ENCODE measurements at regions not wholly inside any gene's neighbourhood (a gene's known extent, or its start where the extent isn't known, plus 50 kb on each side); places are given as distances from the start of the nearest gene placed in this dataset.
A peak's percentile ranks its signal among the peaks of the same experiment; 100 is the strongest.
"Not testable (repeated sequence)": the region's sequence is repeated elsewhere in the genome, so short reads cannot be mapped to it uniquely, and the experiment has no call there.

GRCh38 chr21:13893025-13893424, 283.4 kb downstream of the POTED start:
- H3K27me3 ChIP-seq (ENCODE audit: insufficient read depth, low read length); H2BK12ac ChIP-seq (ENCODE audit: low read length); H2BK120ac ChIP-seq (ENCODE audit: insufficient read depth, low read length, poor library complexity); H3K4me3 ChIP-seq (ENCODE audit: low read depth, low read length); H3K4me1 ChIP-seq (ENCODE audit: control insufficient read depth in 1 of 2, insufficient read depth in 2 of 2, low read length in 2 of 2); H2AK5ac ChIP-seq (ENCODE audit: low read length); H3K18ac ChIP-seq (ENCODE audit: low read length); H3K27ac ChIP-seq (ENCODE audit: low read depth, low read length); H2AFZ ChIP-seq (ENCODE audit: insufficient read depth, low read length, poor library complexity); H3K79me1 ChIP-seq (ENCODE audit: low read length); H3K79me2 ChIP-seq (ENCODE audit: control insufficient read depth, insufficient read depth, low read length, poor library complexity); H3K14ac ChIP-seq (ENCODE audit: low read length); H2BK5ac ChIP-seq (ENCODE audit: low read depth, low read length, poor library complexity); H3K9ac ChIP-seq (ENCODE audit: low read length); H3K4me2 ChIP-seq (ENCODE audit: low read length); DNase-seq; H3K36me3 ChIP-seq (ENCODE audit: control insufficient read depth in 1 of 2, insufficient read depth in 2 of 2, low read length in 2 of 2); H4K91ac ChIP-seq (ENCODE audit: low read depth, low read length); H4K12ac ChIP-seq (ENCODE audit: low read depth, low read length); H3K4ac ChIP-seq (ENCODE audit: low read depth, low read length); H4K8ac ChIP-seq (ENCODE audit: low read depth, low read length); H3K23ac ChIP-seq (ENCODE audit: low read length): not testable (repeated sequence)
- peaks cover 11% of the 10 kb centered on the region for H3K9me3 ChIP-seq (ENCODE audit: insufficient read depth, low read depth, low read length)
- no CpG with 5 or more reads among the region's 4 CpGs for WGBS (ENCODE audit: extremely low coverage, insufficient coverage, insufficient read length)

- H3K79me1 ChIP-seq (ENCODE audit: low read length); H3K27me3 ChIP-seq (ENCODE audit: insufficient read depth, low read length); H3K23ac ChIP-seq (ENCODE audit: low read length); H3K4ac ChIP-seq (ENCODE audit: low read depth, low read length); H3K4me1 ChIP-seq (ENCODE audit: control insufficient read depth in 1 of 2, insufficient read depth in 2 of 2, low read length in 2 of 2); H2BK12ac ChIP-seq (ENCODE audit: low read length); H2BK5ac ChIP-seq (ENCODE audit: low read depth, low read length, poor library complexity); H4K8ac ChIP-seq (ENCODE audit: low read depth, low read length); H3K18ac ChIP-seq (ENCODE audit: low read length); DNase-seq; H3K4me3 ChIP-seq (ENCODE audit: low read depth, low read length); H3K36me3 ChIP-seq (ENCODE audit: control insufficient read depth in 1 of 2, insufficient read depth in 2 of 2, low read length in 2 of 2); H3K14ac ChIP-seq (ENCODE audit: low read length); H2BK120ac ChIP-seq (ENCODE audit: insufficient read depth, low read length, poor library complexity); H3K27ac ChIP-seq (ENCODE audit: low read depth, low read length); H3K79me2 ChIP-seq (ENCODE audit: control insufficient read depth, insufficient read depth, low read length, poor library complexity); H4K12ac ChIP-seq (ENCODE audit: low read depth, low read length); H2AK5ac ChIP-seq (ENCODE audit: low read length); H3K4me2 ChIP-seq (ENCODE audit: low read length); H4K91ac ChIP-seq (ENCODE audit: low read depth, low read length); H3K9ac ChIP-seq (ENCODE audit: low read length); H2AFZ ChIP-seq (ENCODE audit: insufficient read depth, low read length, poor library complexity): not testable (repeated sequence)
- peaks cover 11% of the 10 kb centered on the region for H3K9me3 ChIP-seq (ENCODE audit: insufficient read depth, low read depth, low read length)
- WGBS (ENCODE audit: extremely low coverage, insufficient coverage, insufficient read length) = no CpG with 5 or more reads among the region's 4 CpGs
These were observed 282.7 kb downstream of the POTED start for GRCh38 chr21:13892146-13892751.

GRCh38 chr21:13889176-13889575, 279.6 kb downstream of the POTED start:
- H3K36me3 ChIP-seq (ENCODE audit: control insufficient read depth in 1 of 2, insufficient read depth in 2 of 2, low read length in 2 of 2); H4K8ac ChIP-seq (ENCODE audit: low read depth, low read length); H3K27ac ChIP-seq (ENCODE audit: low read depth, low read length); H3K4ac ChIP-seq (ENCODE audit: low read depth, low read length); H2BK5ac ChIP-seq (ENCODE audit: low read depth, low read length, poor library complexity); H3K14ac ChIP-seq (ENCODE audit: low read length); H3K79me2 ChIP-seq (ENCODE audit: control insufficient read depth, insufficient read depth, low read length, poor library complexity); H3K4me1 ChIP-seq (ENCODE audit: control insufficient read depth in 1 of 2, insufficient read depth in 2 of 2, low read length in 2 of 2); H4K12ac ChIP-seq (ENCODE audit: low read depth, low read length); H2BK120ac ChIP-seq (ENCODE audit: insufficient read depth, low read length, poor library complexity); H3K79me1 ChIP-seq (ENCODE audit: low read length); H3K23ac ChIP-seq (ENCODE audit: low read length); H2AK5ac ChIP-seq (ENCODE audit: low read length); H3K9ac ChIP-seq (ENCODE audit: low read length); H3K9me3 ChIP-seq (ENCODE audit: insufficient read depth, low read depth, low read length); H3K4me3 ChIP-seq (ENCODE audit: low read depth, low read length); H2AFZ ChIP-seq (ENCODE audit: insufficient read depth, low read length, poor library complexity); H4K91ac ChIP-seq (ENCODE audit: low read depth, low read length); H2BK12ac ChIP-seq (ENCODE audit: low read length); H3K18ac ChIP-seq (ENCODE audit: low read length); H3K4me2 ChIP-seq (ENCODE audit: low read length); H3K27me3 ChIP-seq (ENCODE audit: insufficient read depth, low read length): not testable (repeated sequence)
- DNase-seq = peak; percentile 74 to 85
- WGBS (ENCODE audit: extremely low coverage, insufficient coverage, insufficient read length) = no CpG with 5 or more reads among the region's 7 CpGs

- not testable (repeated sequence) for DNase-seq; H3K79me2 ChIP-seq (ENCODE audit: control insufficient read depth, insufficient read depth, low read length, poor library complexity); H3K18ac ChIP-seq (ENCODE audit: low read length); H4K12ac ChIP-seq (ENCODE audit: low read depth, low read length); H3K23ac ChIP-seq (ENCODE audit: low read length); H3K4ac ChIP-seq (ENCODE audit: low read depth, low read length); H3K4me3 ChIP-seq (ENCODE audit: low read depth, low read length); H2BK12ac ChIP-seq (ENCODE audit: low read length); H3K9ac ChIP-seq (ENCODE audit: low read length); H3K27me3 ChIP-seq (ENCODE audit: insufficient read depth, low read length); H3K4me1 ChIP-seq (ENCODE audit: control insufficient read depth in 1 of 2, insufficient read depth in 2 of 2, low read length in 2 of 2); H3K36me3 ChIP-seq (ENCODE audit: control insufficient read depth in 1 of 2, insufficient read depth in 2 of 2, low read length in 2 of 2); H4K91ac ChIP-seq (ENCODE audit: low read depth, low read length); H3K14ac ChIP-seq (ENCODE audit: low read length); H2BK5ac ChIP-seq (ENCODE audit: low read depth, low read length, poor library complexity); H3K27ac ChIP-seq (ENCODE audit: low read depth, low read length); H3K79me1 ChIP-seq (ENCODE audit: low read length); H2AK5ac ChIP-seq (ENCODE audit: low read length); H3K4me2 ChIP-seq (ENCODE audit: low read length); H4K8ac ChIP-seq (ENCODE audit: low read depth, low read length); H2BK120ac ChIP-seq (ENCODE audit: insufficient read depth, low read length, poor library complexity); H2AFZ ChIP-seq (ENCODE audit: insufficient read depth, low read length, poor library complexity)
- WGBS (ENCODE audit: extremely low coverage, insufficient coverage, insufficient read length) = no CpG with 5 or more reads among the region's 2 CpGs
- H3K9me3 ChIP-seq (ENCODE audit: insufficient read depth, low read depth, low read length) = peaks cover 11% of the 10 kb centered on the region
These were observed 274.2 kb downstream of the POTED start for GRCh38 chr21:13883641-13884395.

Data from trophoblast cell (in vitro differentiated cells and primary cell).